Gastrocnemius medialis (tissue), 4 donors: ENCODE measurements at regions not wholly inside any gene's neighbourhood (a gene's known extent, or its start where the extent isn't known, plus 50 kb on each side); places are given as distances from the start of the nearest gene placed in this dataset.

Experiments
- ATAC-seq, 2 donors: fragments of 150-250 bp; one replicate each; pipeline ENCODE4 v1.9.1; 2016
- DNase-seq, 2 donors: peaks; one replicate each; pipeline ENCODE4 v3.0.0-alpha.2; 2019
- H3K27ac ChIP-seq, 4 donors: fragments of 200-600 bp; sonication (generic); 1 replicate in 1 of 4; 2 replicates in 3 of 4; pipeline ENCODE4 v1.5.1; 2016 to 2018; ENCODE audit warnings: mild to moderate bottlenecking in 2 of 4, moderate library complexity in 1 of 4
- H3K27me3 ChIP-seq, 3 donors: fragments of 200-600 bp; sonication (generic) in 2 of 3; 1 replicate in 1 of 3; 2 replicates in 2 of 3; pipeline versions ENCODE4 v1.5.1 to v1.6.0; 2016 to 2019; ENCODE audit warnings: mild to moderate bottlenecking in 1 of 3, moderate library complexity in 1 of 3
- H3K36me3 ChIP-seq, 2 donors: fragments of 200-600 bp; sonication (generic) in 1 of 2; one replicate each; pipeline ENCODE4 v1.5.1; 2017 to 2018
- H3K4me1 ChIP-seq, 2 donors: fragments of 200-600 bp; sonication (generic) in 1 of 2; one replicate each; pipeline ENCODE4 v1.5.1; 2016 to 2017; ENCODE audit warnings: mild to moderate bottlenecking in 2 of 2
- H3K4me3 ChIP-seq, 4 donors: fragments of 200-600 bp; sonication (generic) in 3 of 4; 1 replicate in 1 of 4; 2 replicates in 3 of 4; pipeline ENCODE4 v1.5.1; 2016 to 2019; ENCODE audit warnings: mild to moderate bottlenecking in 2 of 4
- H3K9me3 ChIP-seq, 3 donors: fragments of 200-600 bp; sonication (generic) in 2 of 3; 1 replicate in 1 of 3; 2 replicates in 2 of 3; pipeline ENCODE4 v1.5.1; 2016 to 2019
- POLR2A ChIP-seq, 2 donors: fragments of 450-650 bp; IDR thresholded peaks; one replicate each; pipeline ENCODE4 v1.6.1; 2017; ENCODE audit warnings: antibody characterized with exemption in 2 of 2, mild to moderate bottlenecking in 2 of 2, moderate library complexity in 2 of 2
- in situ Hi-C, 4 donors: fragments of 200-750 bp; cut with MboI; loops; one replicate each; pipeline versions ENCODE4 v1.15.0 to v1.8.0; 2017; ENCODE audit warnings: low sequenced_read_pairs in 4 of 4
- intact Hi-C: fragments of 100-400 bp; cut with DNase I; formaldehyde crosslinking; loops from one replicate; pipeline ENCODE4 v1.15.1; 2023; ENCODE audit warnings: low total_unique reads
- TF ChIP-seq, protein P1 (sequence below), 5 experiments: fragments of 450-650 bp in 3 of 5; fragments of 200-600 bp in 2 of 5; sonication (generic) in 2 of 5; IDR thresholded peaks in 4 of 5; conservative IDR thresholded peaks in 1 of 5; 1 replicate in 4 of 5; 2 replicates in 1 of 5; pipeline ENCODE4 v1.5.1; 2016 to 2019; ENCODE audit warnings: antibody characterized with exemption in 5 of 5, mild to moderate bottlenecking in 3 of 5, moderate library complexity in 3 of 5

- intact Hi-C loops = no loop called here
- Histone ChIP-seq H3K27me3 (no peaks in the 10 kb centered on the region), H3K4me1 (no peaks in the 10 kb centered on the region), H3K4me3 (no peak overlapping the region), H3K27ac (no peak overlapping the region), H3K9me3 (no peaks in the 10 kb centered on the region), H3K36me3 (no peaks in the 10 kb centered on the region)
- TF ChIP-seq POLR2A (IDR thresholded peaks at IDR 0.05) = no peak
- TF ChIP-seq, protein P1, sequence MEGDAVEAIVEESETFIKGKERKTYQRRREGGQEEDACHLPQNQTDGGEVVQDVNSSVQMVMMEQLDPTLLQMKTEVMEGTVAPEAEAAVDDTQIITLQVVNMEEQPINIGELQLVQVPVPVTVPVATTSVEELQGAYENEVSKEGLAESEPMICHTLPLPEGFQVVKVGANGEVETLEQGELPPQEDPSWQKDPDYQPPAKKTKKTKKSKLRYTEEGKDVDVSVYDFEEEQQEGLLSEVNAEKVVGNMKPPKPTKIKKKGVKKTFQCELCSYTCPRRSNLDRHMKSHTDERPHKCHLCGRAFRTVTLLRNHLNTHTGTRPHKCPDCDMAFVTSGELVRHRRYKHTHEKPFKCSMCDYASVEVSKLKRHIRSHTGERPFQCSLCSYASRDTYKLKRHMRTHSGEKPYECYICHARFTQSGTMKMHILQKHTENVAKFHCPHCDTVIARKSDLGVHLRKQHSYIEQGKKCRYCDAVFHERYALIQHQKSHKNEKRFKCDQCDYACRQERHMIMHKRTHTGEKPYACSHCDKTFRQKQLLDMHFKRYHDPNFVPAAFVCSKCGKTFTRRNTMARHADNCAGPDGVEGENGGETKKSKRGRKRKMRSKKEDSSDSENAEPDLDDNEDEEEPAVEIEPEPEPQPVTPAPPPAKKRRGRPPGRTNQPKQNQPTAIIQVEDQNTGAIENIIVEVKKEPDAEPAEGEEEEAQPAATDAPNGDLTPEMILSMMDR (IDR thresholded peaks at IDR 0.05 in 4 of 5, conservative IDR thresholded peaks at IDR 0.05 in 1 of 5) = no peak
- DNase-seq (no peak), ATAC-seq (no peak)
- in situ Hi-C loops = no loop called here
Measured at GRCh38 chr4:110396963-110397362, 79.0 kb upstream of the ENPEP start.

- Histone ChIP-seq H3K27me3 (no peaks in the 10 kb centered on the region), H3K4me1 (no peaks in the 10 kb centered on the region), H3K4me3 (no peak overlapping the region), H3K36me3 (no peaks in the 10 kb centered on the region), H3K27ac (no peak overlapping the region), H3K9me3 (no peaks in the 10 kb centered on the region)
- in situ Hi-C loops = no loop called here
- no peak for DNase-seq
- intact Hi-C loops = no loop called here
- ATAC-seq = no peak
- TF ChIP-seq POLR2A (IDR thresholded peaks at IDR 0.05) = no peak
- TF ChIP-seq, protein P1 (IDR thresholded peaks at IDR 0.05 in 4 of 5, conservative IDR thresholded peaks at IDR 0.05 in 1 of 5) = no peak
Measured at GRCh38 chr4:110395421-110395820, 80.5 kb upstream of the ENPEP start.

DNA sequence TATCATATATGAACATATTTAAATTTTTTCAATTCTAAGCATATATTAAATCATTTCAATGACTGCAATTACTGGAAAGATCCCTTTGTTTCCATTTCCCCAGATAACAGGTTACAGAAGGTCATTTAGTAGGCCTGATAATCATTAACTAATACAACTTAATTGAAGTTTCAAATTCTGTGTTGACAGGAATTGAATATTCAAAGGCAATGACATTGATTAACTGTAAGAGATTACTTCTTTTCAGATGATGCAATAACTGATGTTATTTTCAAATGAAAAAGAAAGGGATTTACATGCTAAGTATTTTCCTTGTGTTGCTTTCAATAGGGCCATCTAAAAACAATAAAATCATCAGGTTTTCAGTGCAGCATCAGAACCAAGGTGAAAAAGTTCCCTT lies 81.1 kb upstream of the ENPEP start:
- ATAC-seq (no peak), DNase-seq (no peak)
- no peak for TF ChIP-seq POLR2A (IDR thresholded peaks at IDR 0.05)
- TF ChIP-seq, protein P1 (IDR thresholded peaks at IDR 0.05 in 4 of 5, conservative IDR thresholded peaks at IDR 0.05 in 1 of 5) = no peak
- Histone ChIP-seq H3K4me3 (no peak overlapping the region), H3K27ac (no peak overlapping the region), H3K36me3 (no peaks in the 10 kb centered on the region), H3K27me3 (no peaks in the 10 kb centered on the region), H3K9me3 (no peaks in the 10 kb centered on the region), H3K4me1 (no peaks in the 10 kb centered on the region)
- in situ Hi-C loops (no loop called here), intact Hi-C loops (no loop called here)

DNA sequence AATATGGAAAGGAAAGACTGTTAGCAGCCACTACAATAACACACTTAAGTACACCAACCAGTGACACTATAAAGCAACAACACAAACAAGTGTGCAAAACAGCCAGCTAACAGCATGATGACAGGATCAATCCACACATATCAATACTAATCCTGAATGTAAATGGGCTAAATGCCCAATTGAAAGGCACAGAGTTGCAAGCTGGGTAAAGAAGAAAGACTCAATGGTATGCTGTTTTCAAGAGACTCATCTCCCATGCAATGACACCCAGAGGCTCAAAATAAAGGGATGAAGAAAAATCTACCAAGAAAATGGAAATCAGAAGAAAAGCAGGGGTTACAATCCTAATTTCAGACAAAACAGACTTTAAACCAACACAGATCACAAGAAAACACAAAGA lies 94.2 kb upstream of the ENPEP start:
- no peak overlapping the region for H3K27ac ChIP-seq
- H3K4me1 ChIP-seq = no peaks in the 10 kb centered on the region
- TF ChIP-seq, protein P1 (IDR thresholded peaks at IDR 0.05 in 4 of 5, conservative IDR thresholded peaks at IDR 0.05 in 1 of 5) = no peak
- TF ChIP-seq POLR2A (IDR thresholded peaks at IDR 0.05) = no peak
- no peak for ATAC-seq
- no peak for DNase-seq
- no peaks in the 10 kb centered on the region for H3K36me3 ChIP-seq
- in situ Hi-C loops (no loop called here), intact Hi-C loops (no loop called here)
- no peaks in the 10 kb centered on the region for H3K9me3 ChIP-seq
- no peaks in the 10 kb centered on the region for H3K27me3 ChIP-seq
- no peak overlapping the region for H3K4me3 ChIP-seq

GRCh38 chr4:110372485-110372884 lies 103.5 kb upstream of the ENPEP start:
- H3K4me1 ChIP-seq = no peaks in the 10 kb centered on the region
- no peaks in the 10 kb centered on the region for H3K27me3 ChIP-seq
- no peak overlapping the region for H3K27ac ChIP-seq
- ATAC-seq = no peak
- no peak for DNase-seq
- TF ChIP-seq, protein P1 (IDR thresholded peaks at IDR 0.05 in 4 of 5, conservative IDR thresholded peaks at IDR 0.05 in 1 of 5) = no peak
- no peak for TF ChIP-seq POLR2A (IDR thresholded peaks at IDR 0.05)
- intact Hi-C loops (no loop called here), in situ Hi-C loops (no loop called here)
- no peaks in the 10 kb centered on the region for H3K36me3 ChIP-seq
- no peaks in the 10 kb centered on the region for H3K9me3 ChIP-seq
- no peak overlapping the region for H3K4me3 ChIP-seq
